ENCODE measurements at regions not wholly inside any gene's neighbourhood (a gene's known extent, or its start where the extent isn't known, plus 50 kb on each side); places are given as distances from the start of the nearest gene placed in this dataset.

DNA sequence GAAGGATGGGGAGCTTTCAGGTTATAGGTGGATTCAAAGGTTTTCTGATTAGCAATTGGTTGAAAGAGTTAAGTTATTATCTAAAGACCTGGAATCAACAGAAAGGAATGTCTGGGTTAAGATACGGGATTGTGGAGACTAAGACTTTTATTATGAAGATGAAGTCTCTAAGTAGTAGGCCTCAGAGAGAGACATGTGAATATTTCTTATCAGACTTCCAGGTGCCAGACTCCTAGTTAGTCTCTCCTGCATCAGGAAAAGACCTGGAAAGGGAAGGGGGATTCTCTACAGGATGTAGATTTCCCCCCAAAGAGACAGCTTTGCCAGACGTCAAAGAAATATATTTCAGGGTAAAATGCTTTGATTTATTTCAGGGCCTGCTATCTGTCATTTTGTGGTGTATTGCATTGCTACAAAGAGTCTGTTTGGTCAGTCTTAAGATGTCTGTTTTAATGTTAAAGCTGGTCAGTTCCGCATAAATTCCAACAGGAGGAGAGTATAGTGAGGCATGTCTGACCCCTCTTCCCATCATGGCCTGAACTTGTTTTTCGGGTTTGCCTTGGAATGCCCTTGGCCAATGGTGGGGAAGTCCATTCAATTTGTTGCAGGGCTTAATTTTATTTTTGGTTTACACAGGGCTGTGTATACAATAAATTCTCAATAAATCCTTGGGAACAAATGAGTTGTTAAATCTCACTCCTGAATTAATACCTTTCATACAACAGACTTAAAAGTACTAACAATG, 103.4 kb upstream of the RALGAPA2 start:
- WGBS = 51% methylated on average over 4 of the region's 4 CpGs
- Histone ChIP-seq H3K4me1 (ENCODE audit: control insufficient read depth, insufficient read depth, low read depth, low read length) (no peaks in the 10 kb centered on the region), H3K9ac (ENCODE audit: low read length) (no peak overlapping the region)

DNA sequence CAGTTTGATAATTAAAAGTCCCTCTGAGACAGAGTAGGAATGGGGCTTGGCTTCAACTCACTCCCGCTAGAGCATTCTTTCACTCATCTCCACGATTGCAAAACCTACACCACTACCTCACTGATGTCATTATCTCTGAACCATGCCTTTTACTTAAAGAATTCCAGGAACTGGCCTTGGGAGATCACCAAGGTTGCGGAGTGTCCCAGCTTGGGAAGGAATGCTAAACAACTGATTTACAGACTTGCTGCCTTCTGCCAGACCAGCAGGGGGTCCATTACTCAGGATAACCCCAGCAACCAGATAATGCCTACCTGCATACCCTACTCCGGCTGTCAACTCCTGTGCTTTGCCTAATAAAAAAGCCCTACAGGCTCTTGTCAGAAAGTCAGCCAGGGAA, 102.2 kb upstream of the RALGAPA2 start:
- no peak overlapping the region for H3K27ac ChIP-seq (ENCODE audit: low read length, poor library complexity, severe bottlenecking)
- H3K36me3 ChIP-seq (ENCODE audit: control insufficient read depth in 1 of 2, insufficient read depth in 2 of 2, low read depth in 1 of 2, low read length in 2 of 2) = no peaks in the 10 kb centered on the region
- no peak overlapping the region for H2BK15ac ChIP-seq (ENCODE audit: low read depth, poor library complexity, severe bottlenecking)
- H3K18ac ChIP-seq (ENCODE audit: low read depth in 1 of 2, low read length in 2 of 2) = no peak overlapping the region
- DNase-seq = no peak
- H3K9me3 ChIP-seq (ENCODE audit: control insufficient read depth, low read length) = no peaks in the 10 kb centered on the region
- H3K27me3 ChIP-seq (ENCODE audit: control insufficient read depth in 1 of 2, insufficient read depth in 1 of 2, low read length in 2 of 2) = no peaks in the 10 kb centered on the region
- H2BK5ac ChIP-seq (ENCODE audit: low read depth, low read length, poor library complexity, severe bottlenecking) = no peak overlapping the region
- H3K9ac ChIP-seq (ENCODE audit: low read length) = no peak overlapping the region
- H3K4me3 ChIP-seq (ENCODE audit: insufficient read depth in 1 of 2, low read depth in 1 of 2, low read length in 2 of 2) = no peak overlapping the region
- no peak overlapping the region for H3K23ac ChIP-seq (ENCODE audit: low read length in 2 of 2)
- no peak overlapping the region for H4K8ac ChIP-seq (ENCODE audit: low read length)
- no peak overlapping the region for H2AK5ac ChIP-seq (ENCODE audit: low read length, severe bottlenecking)
- no peak overlapping the region for H2BK12ac ChIP-seq (ENCODE audit: low read length in 2 of 2)
- H3K79me1 ChIP-seq (replicated peaks; ENCODE audit: low read length, poor library complexity, severe bottlenecking) = no peaks in the 10 kb centered on the region
- H2AFZ ChIP-seq (ENCODE audit: low read depth, low read length) = no peak overlapping the region
- no peak overlapping the region for H2BK120ac ChIP-seq (ENCODE audit: low read depth, low read length)
- no peak overlapping the region for H3K4me2 ChIP-seq (ENCODE audit: low read length, poor library complexity, severe bottlenecking)
- no peaks in the 10 kb centered on the region for H3K4me1 ChIP-seq (ENCODE audit: control insufficient read depth, insufficient read depth, low read depth, low read length)
- WGBS = 48% methylated on average over 4 of the region's 4 CpGs
- H3K14ac ChIP-seq (ENCODE audit: low read length in 2 of 2) = no peak overlapping the region
- H3K4ac ChIP-seq (ENCODE audit: low read depth in 1 of 2, low read length in 2 of 2) = no peak overlapping the region
- no peak overlapping the region for H4K91ac ChIP-seq (ENCODE audit: low read length)

More for the DNA sequence above, 103.4 kb upstream of the RALGAPA2 start:
- Histone ChIP-seq H3K4ac (ENCODE audit: low read depth in 1 of 2, low read length in 2 of 2) (no peak overlapping the region), H3K4me2 (ENCODE audit: low read length, poor library complexity, severe bottlenecking) (no peak overlapping the region), H3K27me3 (ENCODE audit: control insufficient read depth in 1 of 2, insufficient read depth in 1 of 2, low read length in 2 of 2) (peaks cover 0 to 7% of the 10 kb centered on the region in 2 experiments), H2BK120ac (ENCODE audit: low read depth, low read length) (no peak overlapping the region), H4K8ac (ENCODE audit: low read length) (no peak overlapping the region), H2BK12ac (ENCODE audit: low read length in 2 of 2) (no peak overlapping the region), H3K23ac (ENCODE audit: low read length in 2 of 2) (no peak overlapping the region), H3K14ac (ENCODE audit: low read length in 2 of 2) (no peak overlapping the region), H3K18ac (ENCODE audit: low read depth in 1 of 2, low read length in 2 of 2) (no peak overlapping the region), H3K9me3 (ENCODE audit: control insufficient read depth, low read length) (no peaks in the 10 kb centered on the region), H3K4me3 (ENCODE audit: insufficient read depth in 1 of 2, low read depth in 1 of 2, low read length in 2 of 2) (no peak overlapping the region), H3K27ac (ENCODE audit: low read length, poor library complexity, severe bottlenecking) (no peak overlapping the region), H3K79me1 (replicated peaks; ENCODE audit: low read length, poor library complexity, severe bottlenecking) (no peaks in the 10 kb centered on the region), H2AK5ac (ENCODE audit: low read length, severe bottlenecking) (no peak overlapping the region), H2BK5ac (ENCODE audit: low read depth, low read length, poor library complexity, severe bottlenecking) (no peak overlapping the region), H3K36me3 (ENCODE audit: control insufficient read depth in 1 of 2, insufficient read depth in 2 of 2, low read depth in 1 of 2, low read length in 2 of 2) (no peaks in the 10 kb centered on the region), H2AFZ (ENCODE audit: low read depth, low read length) (no peak overlapping the region), H2BK15ac (ENCODE audit: low read depth, poor library complexity, severe bottlenecking) (no peak overlapping the region), H4K91ac (ENCODE audit: low read length) (no peak overlapping the region)
- DNase-seq = no peak

DNA sequence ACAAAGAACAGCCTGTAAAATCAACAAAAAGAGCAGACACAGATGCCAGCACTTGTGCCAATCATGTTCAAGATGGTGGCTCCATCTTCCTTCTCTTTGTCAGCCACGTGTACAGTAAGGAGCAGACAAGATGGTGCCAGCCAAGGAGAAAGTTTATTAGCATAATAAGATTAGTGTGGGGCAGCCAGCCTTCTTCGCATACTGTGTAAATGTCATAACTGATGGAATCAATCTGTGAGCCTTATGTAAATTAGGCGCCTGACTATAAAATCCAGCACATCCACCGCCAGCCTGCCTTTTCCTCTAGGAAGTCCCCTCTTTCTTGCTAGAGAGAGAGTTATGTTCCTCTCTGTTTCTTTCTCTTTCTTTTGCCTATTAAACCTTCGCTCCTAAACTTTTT, 99.7 kb upstream of the RALGAPA2 start:
- Histone ChIP-seq H2BK12ac (ENCODE audit: low read length in 2 of 2) (no peak overlapping the region), H4K91ac (ENCODE audit: low read length) (no peak overlapping the region), H3K9ac (ENCODE audit: low read length) (no peak overlapping the region), H2AFZ (ENCODE audit: low read depth, low read length) (no peak overlapping the region), H3K18ac (ENCODE audit: low read depth in 1 of 2, low read length in 2 of 2) (no peak overlapping the region), H3K23ac (ENCODE audit: low read length in 2 of 2) (no peak overlapping the region), H2AK5ac (ENCODE audit: low read length, severe bottlenecking) (no peak overlapping the region), H2BK120ac (ENCODE audit: low read depth, low read length) (no peak overlapping the region), H2BK5ac (ENCODE audit: low read depth, low read length, poor library complexity, severe bottlenecking) (no peak overlapping the region), H3K4me1 (ENCODE audit: control insufficient read depth, insufficient read depth, low read depth, low read length) (no peaks in the 10 kb centered on the region), H4K8ac (ENCODE audit: low read length) (no peak overlapping the region), H3K27ac (ENCODE audit: low read length, poor library complexity, severe bottlenecking) (no peak overlapping the region), H3K79me1 (replicated peaks; ENCODE audit: low read length, poor library complexity, severe bottlenecking) (no peaks in the 10 kb centered on the region), H3K27me3 (ENCODE audit: control insufficient read depth in 1 of 2, insufficient read depth in 1 of 2, low read length in 2 of 2) (no peaks in the 10 kb centered on the region), H3K4me2 (ENCODE audit: low read length, poor library complexity, severe bottlenecking) (no peak overlapping the region), H3K4me3 (ENCODE audit: insufficient read depth in 1 of 2, low read depth in 1 of 2, low read length in 2 of 2) (no peak overlapping the region), H2BK15ac (ENCODE audit: low read depth, poor library complexity, severe bottlenecking) (no peak overlapping the region), H3K36me3 (ENCODE audit: control insufficient read depth in 1 of 2, insufficient read depth in 2 of 2, low read depth in 1 of 2, low read length in 2 of 2) (no peaks in the 10 kb centered on the region), H3K14ac (ENCODE audit: low read length in 2 of 2) (no peak overlapping the region), H3K9me3 (ENCODE audit: control insufficient read depth, low read length) (no peaks in the 10 kb centered on the region), H3K4ac (ENCODE audit: low read depth in 1 of 2, low read length in 2 of 2) (no peak overlapping the region)
- WGBS = 88% methylated on average over 5 of the region's 5 CpGs
- no peak for DNase-seq

DNA sequence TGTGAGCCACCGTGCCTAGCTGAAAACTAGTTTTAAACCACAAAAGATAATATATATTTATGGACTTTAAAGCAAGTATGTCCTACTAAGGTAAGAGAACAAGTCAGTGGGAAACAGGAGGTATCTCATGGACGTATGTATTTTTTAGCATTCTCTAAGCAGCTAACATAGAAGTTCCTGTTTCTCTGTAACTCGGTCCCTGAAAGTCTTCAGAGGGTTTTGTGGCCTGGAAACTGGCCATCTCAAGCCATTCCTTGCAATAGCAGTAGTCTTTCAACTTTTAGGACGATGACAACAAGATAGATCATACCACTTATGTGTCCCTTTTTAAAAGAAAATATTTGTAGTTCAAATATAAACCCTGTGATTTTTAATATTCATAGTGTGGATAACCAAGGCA, 95.6 kb upstream of the RALGAPA2 start:
- Histone ChIP-seq H3K4me1 (ENCODE audit: control insufficient read depth, insufficient read depth, low read depth, low read length) (no peaks in the 10 kb centered on the region), H3K18ac (ENCODE audit: low read depth in 1 of 2, low read length in 2 of 2) (no peak overlapping the region), H2AK5ac (ENCODE audit: low read length, severe bottlenecking) (no peak overlapping the region), H3K9me3 (ENCODE audit: control insufficient read depth, low read length) (no peaks in the 10 kb centered on the region), H2BK5ac (ENCODE audit: low read depth, low read length, poor library complexity, severe bottlenecking) (no peak overlapping the region), H4K91ac (ENCODE audit: low read length) (no peak overlapping the region), H3K27me3 (ENCODE audit: control insufficient read depth in 1 of 2, insufficient read depth in 1 of 2, low read length in 2 of 2) (no peaks in the 10 kb centered on the region), H3K36me3 (ENCODE audit: control insufficient read depth in 1 of 2, insufficient read depth in 2 of 2, low read depth in 1 of 2, low read length in 2 of 2) (no peaks in the 10 kb centered on the region), H3K9ac (ENCODE audit: low read length) (no peak overlapping the region), H3K27ac (ENCODE audit: low read length, poor library complexity, severe bottlenecking) (no peak overlapping the region), H3K79me1 (replicated peaks; ENCODE audit: low read length, poor library complexity, severe bottlenecking) (no peaks in the 10 kb centered on the region), H2BK15ac (ENCODE audit: low read depth, poor library complexity, severe bottlenecking) (no peak overlapping the region), H2AFZ (ENCODE audit: low read depth, low read length) (no peak overlapping the region), H2BK120ac (ENCODE audit: low read depth, low read length) (no peak overlapping the region), H3K14ac (ENCODE audit: low read length in 2 of 2) (no peak overlapping the region), H3K4ac (ENCODE audit: low read depth in 1 of 2, low read length in 2 of 2) (no peak overlapping the region), H4K8ac (ENCODE audit: low read length) (no peak overlapping the region), H3K4me3 (ENCODE audit: insufficient read depth in 1 of 2, low read depth in 1 of 2, low read length in 2 of 2) (no peak overlapping the region), H3K23ac (ENCODE audit: low read length in 2 of 2) (no peak overlapping the region), H3K4me2 (ENCODE audit: low read length, poor library complexity, severe bottlenecking) (no peak overlapping the region), H2BK12ac (ENCODE audit: low read length in 2 of 2) (no peak overlapping the region)
- WGBS = 85% methylated on average over 2 of the region's 4 CpGs
- no peak for DNase-seq

Measured in mesenchymal stem cell (in vitro differentiated cells and primary cell).